ENCODE measurements at regions not wholly inside any gene's neighbourhood (a gene's known extent, or its start where the extent isn't known, plus 50 kb on each side); places are given as distances from the start of the nearest gene placed in this dataset.

GRCh38 chr2:63788071-63788470, 53.6 kb upstream of the UGP2 start:
- TF ChIP-seq POLR2A (IDR thresholded peaks at IDR 0.05; ENCODE audit: low read length) (no peak), GATA1 (IDR thresholded peaks at IDR 0.05; ENCODE audit: low read depth, low read length) (no peak)
